SK-MEL-5 (cell line): ENCODE measurements at regions not wholly inside any gene's neighbourhood (a gene's known extent, or its start where the extent isn't known, plus 50 kb on each side); places are given as distances from the start of the nearest gene placed in this dataset.
A peak's percentile ranks its signal among the peaks of the same experiment; 100 is the strongest.

Source experiments
- DNase-seq: peaks from one replicate; pipeline ENCODE4 v3.0.0-alpha.2; 2016; ENCODE audit warnings: low read depth, low spot score
- in situ Hi-C: cut with HindIII; loops from 2 replicates; pipeline ENCODE4 v1.10.0; 2016; ENCODE audit warnings: low sequenced_read_pairs, high pct_unique_total_duplicates, low pct_unique_long_range_greater_than_20kb

GRCh38 chrX:142149919-142150318 is 55.2 kb downstream of the MAGEC2 start:
- no peak for DNase-seq
- in situ Hi-C loops = no loop called here

GRCh38 chrX:142134533-142134932 is 70.6 kb downstream of the MAGEC2 start:
- no peak for DNase-seq
- in situ Hi-C loops = no loop called here

GRCh38 chrX:142096253-142096652 is 108.8 kb downstream of the MAGEC2 start:
- in situ Hi-C loops = no loop called here
- no peak for DNase-seq

GRCh38 chrX:142095651-142096245 is 109.3 kb downstream of the MAGEC2 start:
- DNase-seq = no peak
- in situ Hi-C loops = no loop called here

- in situ Hi-C loops = no loop called here
- peak; percentile 43 for DNase-seq
These were observed 115.9 kb downstream of the MAGEC2 start for GRCh38 chrX:142089193-142089592.

- DNase-seq = peak; percentile 23
These were observed 120.5 kb downstream of the MAGEC2 start for GRCh38 chrX:142084611-142085010.

GRCh38 chrX:142076633-142077032 is 128.5 kb downstream of the MAGEC2 start:
- in situ Hi-C loops = no loop called here
- DNase-seq = no peak

More at GRCh38 chrX:142084611-142085010, 120.5 kb downstream of the MAGEC2 start:
- in situ Hi-C loops = no loop called here

- in situ Hi-C loops = no loop called here
- no peak for DNase-seq
These were observed 136.7 kb downstream of the MAGEC2 start for GRCh38 chrX:142068365-142068764.

- no peak for DNase-seq
- in situ Hi-C loops = no loop called here
These were observed 144.9 kb downstream of the MAGEC2 start for GRCh38 chrX:142060191-142060590.

- in situ Hi-C loops = no loop called here
These were observed 150.4 kb downstream of the MAGEC1 start for GRCh38 chrX:142054094-142054493.

GRCh38 chrX:142052238-142052637 is 148.5 kb downstream of the MAGEC1 start:
- in situ Hi-C loops = no loop called here
- DNase-seq = no peak

More at GRCh38 chrX:142054094-142054493, 150.4 kb downstream of the MAGEC1 start:
- peak; percentile 55 for DNase-seq

GRCh38 chrX:142043196-142043595 is 139.5 kb downstream of the MAGEC1 start:
- in situ Hi-C loops = no loop called here

GRCh38 chrX:142040906-142041305 is 137.2 kb downstream of the MAGEC1 start:
- in situ Hi-C loops = no loop called here

More at GRCh38 chrX:142043196-142043595, 139.5 kb downstream of the MAGEC1 start:
- no peak for DNase-seq

GRCh38 chrX:142036116-142036515 is 132.4 kb downstream of the MAGEC1 start:
- in situ Hi-C loops = no loop called here
- DNase-seq = peak; percentile 2

More at GRCh38 chrX:142040906-142041305, 137.2 kb downstream of the MAGEC1 start:
- no peak for DNase-seq

GRCh38 chrX:142005532-142005931 is 101.8 kb downstream of the MAGEC1 start:
- in situ Hi-C loops = no loop called here
- DNase-seq = no peak

- in situ Hi-C loops = no loop called here
- DNase-seq = no peak
These were observed 98.8 kb downstream of the MAGEC1 start for GRCh38 chrX:142002471-142002870.

- no peak for DNase-seq
- in situ Hi-C loops = no loop called here
These were observed 98.2 kb downstream of the MAGEC1 start for GRCh38 chrX:142001934-142002333.

GRCh38 chrX:141989815-141990214 is 86.1 kb downstream of the MAGEC1 start:
- DNase-seq = no peak
- in situ Hi-C loops = no loop called here

GRCh38 chrX:141989134-141989533 is 85.4 kb downstream of the MAGEC1 start:
- DNase-seq = no peak
- in situ Hi-C loops = no loop called here

- in situ Hi-C loops = no loop called here
- DNase-seq = no peak
These were observed 78.6 kb downstream of the MAGEC1 start for GRCh38 chrX:141982296-141982695.
